DND-41 (cell line): ENCODE measurements at regions not wholly inside any gene's neighbourhood (a gene's known extent, or its start where the extent isn't known, plus 50 kb on each side); places are given as distances from the start of the nearest gene placed in this dataset.

Source experiments
- ATAC-seq: fragments of 200-7000 bp; cut with Tn5 transposase; 3 replicates; pipeline ENCODE4 v1.9.1; 2021; ENCODE audit warnings: low read depth; ENCODE audit not compliant: insufficient read depth
- DNase-seq: peaks from one replicate; pipeline ENCODE4 v3.0.0-alpha.2; 2020
- H2AFZ ChIP-seq: 2 replicates; pipeline ENCODE4 v1.6.0; 2012; ENCODE audit warnings: low read depth, low read length
- H3K27ac ChIP-seq: 2 replicates; pipeline ENCODE4 v1.5.1; 2012; ENCODE audit warnings: low read length, inconsistent platforms
- H3K27me3 ChIP-seq: fragments of 200-600 bp; sonication (generic); 2 replicates; pipeline ENCODE4 v1.6.0; 2012; ENCODE audit warnings: low read length, mild to moderate bottlenecking, inconsistent platforms; ENCODE audit not compliant: insufficient read depth, poor library complexity
- H3K36me3 ChIP-seq: 2 replicates; pipeline ENCODE4 v1.5.1; 2012; ENCODE audit warnings: low read length, inconsistent platforms; ENCODE audit not compliant: insufficient read depth
- H3K4me1 ChIP-seq: 2 replicates; pipeline ENCODE4 v1.5.1; 2012; ENCODE audit warnings: mild to moderate bottlenecking, low read length; ENCODE audit not compliant: insufficient read depth
- H3K4me2 ChIP-seq: 2 replicates; pipeline ENCODE4 v1.6.0; 2012; ENCODE audit warnings: mild to moderate bottlenecking, moderate library complexity, low read length, inconsistent platforms; ENCODE audit not compliant: insufficient read depth
- H3K4me3 ChIP-seq, 2 experiments: fragments of 200-600 bp in 1 of 2; shearing (Covaris generic) in 1 of 2; 2 replicates each; pipeline ENCODE4 v1.5.1; 2012 to 2016; ENCODE audit warnings: inconsistent platforms in 2 of 2, low read length in 2 of 2, mild to moderate bottlenecking in 2 of 2, low read depth in 1 of 2, moderate library complexity in 1 of 2
- H3K79me2 ChIP-seq: 2 replicates; pipeline ENCODE4 v1.6.0; 2012; ENCODE audit warnings: low read length, inconsistent platforms; ENCODE audit not compliant: insufficient read depth
- H3K9ac ChIP-seq: 2 replicates; pipeline ENCODE4 v1.6.0; 2012; ENCODE audit warnings: low read depth, mild to moderate bottlenecking, inconsistent platforms, low read length, moderate library complexity
- H3K9me3 ChIP-seq: 2 replicates; pipeline ENCODE4 v1.5.1; 2012; ENCODE audit warnings: low read length, moderate library complexity, mild to moderate bottlenecking, inconsistent platforms; ENCODE audit not compliant: insufficient read depth, severe bottlenecking
- H4K20me1 ChIP-seq: 2 replicates; pipeline ENCODE4 v1.6.0; 2012; ENCODE audit warnings: low read length; ENCODE audit not compliant: insufficient read depth
- EZH2 ChIP-seq: IDR thresholded peaks from 3 replicates; pipeline ENCODE4 v1.6.1; 2012; ENCODE audit warnings: borderline replicate concordance, low read depth, mild to moderate bottlenecking, moderate library complexity, low read length, inconsistent platforms; ENCODE audit not compliant: severe bottlenecking
- TF ChIP-seq, protein P1 (sequence below): IDR thresholded peaks from 2 replicates; pipeline ENCODE4 v1.5.1; 2012; ENCODE audit warnings: borderline replicate concordance, low read length, moderate library complexity, mild to moderate bottlenecking; ENCODE audit not compliant: poor library complexity, severe bottlenecking; ENCODE audit errors: extremely low read depth

DNA sequence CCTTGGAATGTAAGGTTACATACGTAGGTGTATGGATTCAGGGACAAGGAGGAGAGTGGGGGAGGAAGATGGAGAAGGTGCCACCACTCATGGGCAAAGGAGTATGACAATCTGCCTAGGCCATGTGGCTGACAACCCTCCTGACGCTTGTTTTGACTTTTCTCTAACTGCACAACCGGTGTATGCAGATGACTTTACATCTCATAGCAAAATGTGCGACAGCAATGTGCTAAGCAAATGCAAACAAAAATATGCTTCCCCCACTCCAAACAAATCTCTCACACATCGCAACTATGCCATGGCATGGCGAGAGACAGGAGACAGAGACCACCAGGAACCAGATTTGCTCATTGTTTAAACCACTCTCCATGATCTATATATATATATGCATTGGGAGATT lies 191.8 kb downstream of the BLID start:
- no peak overlapping the region for H3K4me2 ChIP-seq
- ATAC-seq (no peak), DNase-seq (no peak)
- no peaks in the 10 kb centered on the region for H3K4me1 ChIP-seq
- TF ChIP-seq, protein P1, sequence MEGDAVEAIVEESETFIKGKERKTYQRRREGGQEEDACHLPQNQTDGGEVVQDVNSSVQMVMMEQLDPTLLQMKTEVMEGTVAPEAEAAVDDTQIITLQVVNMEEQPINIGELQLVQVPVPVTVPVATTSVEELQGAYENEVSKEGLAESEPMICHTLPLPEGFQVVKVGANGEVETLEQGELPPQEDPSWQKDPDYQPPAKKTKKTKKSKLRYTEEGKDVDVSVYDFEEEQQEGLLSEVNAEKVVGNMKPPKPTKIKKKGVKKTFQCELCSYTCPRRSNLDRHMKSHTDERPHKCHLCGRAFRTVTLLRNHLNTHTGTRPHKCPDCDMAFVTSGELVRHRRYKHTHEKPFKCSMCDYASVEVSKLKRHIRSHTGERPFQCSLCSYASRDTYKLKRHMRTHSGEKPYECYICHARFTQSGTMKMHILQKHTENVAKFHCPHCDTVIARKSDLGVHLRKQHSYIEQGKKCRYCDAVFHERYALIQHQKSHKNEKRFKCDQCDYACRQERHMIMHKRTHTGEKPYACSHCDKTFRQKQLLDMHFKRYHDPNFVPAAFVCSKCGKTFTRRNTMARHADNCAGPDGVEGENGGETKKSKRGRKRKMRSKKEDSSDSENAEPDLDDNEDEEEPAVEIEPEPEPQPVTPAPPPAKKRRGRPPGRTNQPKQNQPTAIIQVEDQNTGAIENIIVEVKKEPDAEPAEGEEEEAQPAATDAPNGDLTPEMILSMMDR = no peak
- no peaks in the 10 kb centered on the region for H3K79me2 ChIP-seq
- no peaks in the 10 kb centered on the region for H3K9me3 ChIP-seq
- no peaks in the 10 kb centered on the region for H4K20me1 ChIP-seq
- H3K27me3 ChIP-seq = peaks cover 3% of the 10 kb centered on the region
- H3K9ac ChIP-seq = no peak overlapping the region
- no peak overlapping the region for H2AFZ ChIP-seq
- no peaks in the 10 kb centered on the region for H3K36me3 ChIP-seq
- no peak overlapping the region for H3K4me3 ChIP-seq
- no peak overlapping the region for H3K27ac ChIP-seq

DNA sequence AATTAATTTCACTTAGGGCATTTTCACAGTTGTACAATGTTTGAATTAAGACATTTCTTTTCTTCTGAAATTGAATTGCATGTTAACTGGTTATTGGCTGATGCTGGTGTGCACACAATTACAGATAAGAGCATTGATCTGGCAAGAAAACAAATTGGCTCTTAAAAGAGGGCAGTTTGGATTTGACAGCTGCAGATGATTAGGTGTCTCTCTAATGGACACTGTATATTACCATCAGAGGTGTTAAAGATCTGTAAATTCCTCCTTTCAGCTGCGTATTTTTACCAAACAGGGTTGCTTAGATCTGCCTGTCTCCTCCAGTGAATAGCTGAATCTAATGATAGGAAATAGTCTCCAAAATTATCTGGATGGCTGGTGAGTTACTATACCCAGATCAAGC lies 198.5 kb downstream of the BLID start:
- no peak overlapping the region for H3K9ac ChIP-seq
- ATAC-seq (no peak), DNase-seq (no peak)

DNA sequence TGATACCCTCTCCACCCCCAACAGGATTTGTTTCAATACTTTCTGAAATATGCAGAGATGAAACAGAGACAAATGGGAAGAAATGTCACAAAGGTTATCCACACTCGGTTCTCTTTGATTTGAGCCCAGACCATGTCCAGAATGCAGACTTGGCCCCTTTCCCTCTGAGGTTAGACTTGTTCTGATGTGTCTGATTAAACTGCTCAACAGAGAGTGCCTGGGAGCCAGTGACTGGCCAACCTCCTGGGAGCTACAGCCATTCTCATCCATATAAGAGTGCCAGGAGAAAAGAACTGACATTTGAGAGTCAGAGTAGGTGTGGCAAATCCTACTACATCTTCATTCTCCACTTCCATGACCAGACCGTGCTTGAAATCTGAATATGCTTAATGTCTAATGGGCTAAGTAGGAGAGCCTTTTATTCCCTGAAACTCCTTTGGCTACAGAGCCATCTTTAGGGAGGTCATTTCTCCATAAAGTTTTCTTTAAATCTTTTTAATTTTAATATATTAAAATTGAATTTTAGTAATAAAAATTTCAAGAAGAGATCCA lies 201.4 kb downstream of the BLID start:
- no peak overlapping the region for H3K4me2 ChIP-seq
- H3K36me3 ChIP-seq = no peaks in the 10 kb centered on the region
- H3K9me3 ChIP-seq = no peaks in the 10 kb centered on the region
- H3K4me1 ChIP-seq = no peaks in the 10 kb centered on the region
- H3K79me2 ChIP-seq = no peaks in the 10 kb centered on the region
- H3K4me3 ChIP-seq = no peak overlapping the region
- ATAC-seq (no peak), DNase-seq (no peak)
- no peaks in the 10 kb centered on the region for H4K20me1 ChIP-seq
- no peak overlapping the region for H3K27ac ChIP-seq
- no peak overlapping the region for H3K9ac ChIP-seq
- TF ChIP-seq EZH2 = no peak
- TF ChIP-seq, protein P1 = no peak
- H3K27me3 ChIP-seq = peaks cover 3% of the 10 kb centered on the region
- H2AFZ ChIP-seq = no peak overlapping the region

More for the DNA sequence above, 198.5 kb downstream of the BLID start:
- H3K4me3 ChIP-seq = no peak overlapping the region
- no peak overlapping the region for H2AFZ ChIP-seq
- H3K4me2 ChIP-seq = no peak overlapping the region
- no peaks in the 10 kb centered on the region for H3K27me3 ChIP-seq
- no peaks in the 10 kb centered on the region for H4K20me1 ChIP-seq
- TF ChIP-seq EZH2 = no peak
- TF ChIP-seq, protein P1 = no peak
- no peak overlapping the region for H3K27ac ChIP-seq
- no peaks in the 10 kb centered on the region for H3K9me3 ChIP-seq
- H3K36me3 ChIP-seq = no peaks in the 10 kb centered on the region
- H3K4me1 ChIP-seq = no peaks in the 10 kb centered on the region
- no peaks in the 10 kb centered on the region for H3K79me2 ChIP-seq

DNA sequence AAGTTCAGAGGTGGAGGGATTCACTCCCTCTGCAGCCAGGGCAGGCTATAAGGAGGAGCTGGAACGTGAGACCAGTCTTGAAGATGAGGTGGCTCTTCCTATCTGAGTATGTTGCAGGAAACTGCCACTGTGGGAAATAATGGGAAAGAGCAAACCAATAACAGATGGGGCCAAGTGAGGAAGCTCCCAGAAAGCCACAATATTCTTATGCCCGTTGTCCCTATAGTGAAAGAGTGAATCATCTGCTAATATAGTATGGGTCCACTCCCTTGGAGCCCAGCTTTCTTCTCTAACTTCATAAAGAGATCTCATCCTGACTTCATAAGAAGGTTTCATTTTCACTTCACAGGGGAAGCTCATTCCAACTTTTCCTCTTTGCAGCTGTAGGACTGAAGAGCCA lies 206.4 kb downstream of the BLID start:
- H3K27me3 ChIP-seq = peaks cover 3% of the 10 kb centered on the region
- H3K27ac ChIP-seq = no peak overlapping the region
- H3K4me2 ChIP-seq = no peak overlapping the region
- DNase-seq (no peak), ATAC-seq (no peak)
- TF ChIP-seq, protein P1 = no peak
- TF ChIP-seq EZH2 = no peak
- H3K4me3 ChIP-seq = no peak overlapping the region
- no peaks in the 10 kb centered on the region for H3K36me3 ChIP-seq
- H2AFZ ChIP-seq = no peak overlapping the region
- no peak overlapping the region for H3K9ac ChIP-seq
- no peaks in the 10 kb centered on the region for H4K20me1 ChIP-seq
- 0 out of 2 replicates have a peak, but pooled peaks cover 4% of the 10 kb centered on the region for H3K4me1 ChIP-seq
- H3K9me3 ChIP-seq = no peaks in the 10 kb centered on the region
- H3K79me2 ChIP-seq = no peaks in the 10 kb centered on the region
